CD4-positive, alpha-beta T cell treated with Interleukin-17A for 1 hour (primary cell): ENCODE measurements at regions not wholly inside any gene's neighbourhood (a gene's known extent, or its start where the extent isn't known, plus 50 kb on each side); places are given as distances from the start of the nearest gene placed in this dataset.

Experiments used
- DNase-seq: peaks from one replicate; pipeline ENCODE4 v3.0.0-alpha.2; 2020

GRCh38 chr7:124130-124949 is 68.0 kb upstream of the FAM20C start:
- DNase-seq = no peak

GRCh38 chr7:125061-125475 is 67.3 kb upstream of the FAM20C start:
- no peak for DNase-seq

GRCh38 chr7:125661-126060 is 66.7 kb upstream of the FAM20C start:
- DNase-seq = no peak

- DNase-seq = no peak
These were observed 66.0 kb upstream of the FAM20C start for GRCh38 chr7:126368-126767.

- no peak for DNase-seq
These were observed 65.2 kb upstream of the FAM20C start for GRCh38 chr7:127064-127598.

- DNase-seq = no peak
These were observed 63.9 kb upstream of the FAM20C start for GRCh38 chr7:128171-129080.

- DNase-seq = no peak
These were observed 62.8 kb upstream of the FAM20C start for GRCh38 chr7:129366-130221.

- DNase-seq = no peak
These were observed 62.2 kb upstream of the FAM20C start for GRCh38 chr7:130222-130572.

GRCh38 chr7:130875-131780 is 61.2 kb upstream of the FAM20C start:
- no peak for DNase-seq

GRCh38 chr7:131781-132482 is 60.4 kb upstream of the FAM20C start:
- no peak for DNase-seq

- no peak for DNase-seq
These were observed 59.5 kb upstream of the FAM20C start for GRCh38 chr7:132899-133298.

- no peak for DNase-seq
These were observed 58.9 kb upstream of the FAM20C start for GRCh38 chr7:133470-133869.

- DNase-seq = no peak
These were observed 58.3 kb upstream of the FAM20C start for GRCh38 chr7:134029-134428.

- no peak for DNase-seq
These were observed 57.7 kb upstream of the FAM20C start for GRCh38 chr7:134561-135256.

- no peak for DNase-seq
These were observed 57.1 kb upstream of the FAM20C start for GRCh38 chr7:135257-135653.

- DNase-seq = no peak
These were observed 56.4 kb upstream of the FAM20C start for GRCh38 chr7:135731-136645.

- DNase-seq = no peak
These were observed 55.1 kb upstream of the FAM20C start for GRCh38 chr7:137094-137891.

GRCh38 chr7:139131-139530 is 53.2 kb upstream of the FAM20C start:
- DNase-seq = no peak
